HCT116 (cell line): ENCODE measurements at regions not wholly inside any gene's neighbourhood (a gene's known extent, or its start where the extent isn't known, plus 50 kb on each side); places are given as distances from the start of the nearest gene placed in this dataset.

Experiments used
- ATAC-seq: fragments of 200-7000 bp; cut with Tn5 transposase; 2 replicates; pipeline ENCODE4 v1.9.1; 2020; ENCODE audit warnings: mild to moderate bottlenecking, moderate library complexity
- BruUV-seq: library from RNA; stranded (reverse); fragments of 400-500 nt; replicated peaks from 2 replicates; lab custom pipeline; 2021; lab: Mats Ljungman, UMichigan
- CTCF ChIA-PET: fragments of 300-600 bp; sonication (Branson Sonifier 250); formaldehyde crosslinking; loops from one replicate; lab custom pipeline; 2021; ENCODE audit warnings: antibody characterized with exemption; lab: Charles Lee
- POLR2A ChIA-PET: fragments of 300-600, 350-600 bp; sonication (Branson Sonifier 250); formaldehyde crosslinking; loops from one replicate; lab custom pipeline; 2021; ENCODE audit warnings: antibody characterized with exemption; lab: Charles Lee
- RAD21 ChIA-PET, 2 experiments: fragments of 300-600 bp; sonication (Branson Sonifier 250); formaldehyde crosslinking; loops; one replicate each; lab custom pipeline; 2023; ENCODE audit warnings: low total read pairs in 2 of 2; ENCODE audit not compliant: uncharacterized antibody in 2 of 2, unreplicated experiment in 2 of 2, low non-redundant PET in 1 of 2; lab: Charles Lee
- DNase-seq: peaks from one replicate; pipeline ENCODE4 v3.0.0-alpha.2; 2010; ENCODE audit warnings: low read depth, low spot score
- H2AFZ ChIP-seq: fragments of 200-600 bp; shearing (Covaris generic), sonication (generic); 2 replicates; pipeline ENCODE4 v1.6.1; 2017; ENCODE audit warnings: low read depth, mixed run types, mixed read lengths, antibody characterized with exemption, low read length; ENCODE audit not compliant: poor library complexity, severe bottlenecking
- H3K27ac ChIP-seq: 2 replicates; pipeline ENCODE4 v1.5.1; 2012; ENCODE audit warnings: low read depth, low read length
- H3K27me3 ChIP-seq: fragments of 200-600 bp; sonication (generic); 2 replicates; pipeline ENCODE4 v1.6.1; 2016; ENCODE audit warnings: mixed run types, low read length, mixed read lengths; ENCODE audit not compliant: insufficient read depth
- H3K36me3 ChIP-seq, 2 experiments: fragments of 200-500 bp in 1 of 2; fragments of 200-600 bp in 1 of 2; sonication (Bioruptor generic) in 1 of 2; sonication (generic) in 1 of 2; 2 replicates each; pipeline versions ENCODE4 v1.5.1 to v1.6.1; 2014 to 2016; ENCODE audit warnings: low read length in 2 of 2, inconsistent platforms in 1 of 2, mixed read lengths in 1 of 2, mixed run types in 1 of 2; ENCODE audit not compliant: insufficient read depth in 2 of 2, control insufficient read depth in 1 of 2
- H3K4me1 ChIP-seq, 2 experiments: fragments of 200-600 bp in 1 of 2; sonication (generic) in 1 of 2; 2 replicates each; pipeline versions ENCODE4 v1.5.1 to v1.6.1; 2012 to 2017; ENCODE audit warnings: low read length in 2 of 2, inconsistent platforms in 1 of 2, mild to moderate bottlenecking in 1 of 2, mixed read lengths in 1 of 2, mixed run types in 1 of 2, moderate library complexity in 1 of 2; ENCODE audit not compliant: insufficient read depth in 2 of 2, control insufficient read depth in 1 of 2
- H3K4me2 ChIP-seq: fragments of 200-600 bp; sonication (generic); 2 replicates; pipeline ENCODE4 v1.6.1; 2017; ENCODE audit warnings: mixed run types, low read length, mixed read lengths
- H3K4me3 ChIP-seq, 2 experiments: fragments of 200-600 bp in 1 of 2; sonication (generic) in 1 of 2; replicated peaks in 1 of 2; 2 replicates each; pipeline ENCODE4 v1.5.1; 2011 to 2016; ENCODE audit warnings: low read length in 2 of 2, control low read depth in 1 of 2, low read depth in 1 of 2, mild to moderate bottlenecking in 1 of 2, mixed read lengths in 1 of 2, mixed run types in 1 of 2
- H3K79me2 ChIP-seq: fragments of 200-600 bp; sonication (generic); 2 replicates; pipeline ENCODE4 v1.6.1; 2017; ENCODE audit warnings: mild to moderate bottlenecking, mixed run types, low read length, moderate library complexity, mixed read lengths; ENCODE audit not compliant: insufficient read depth
- H3K9ac ChIP-seq: fragments of 200-600 bp; sonication (generic); 2 replicates; pipeline ENCODE4 v1.6.1; 2016; ENCODE audit warnings: low read length, mixed read lengths
- H3K9me2 ChIP-seq: fragments of 200-600 bp; sonication (generic), shearing (Covaris generic); 2 replicates; pipeline ENCODE4 v1.6.1; 2017; ENCODE audit warnings: mixed run types, mild to moderate bottlenecking, moderate library complexity; ENCODE audit not compliant: insufficient read depth
- H3K9me3 ChIP-seq, 2 experiments: fragments of 200-500 bp in 1 of 2; fragments of 200-600 bp in 1 of 2; sonication (Bioruptor generic) in 1 of 2; sonication (generic) in 1 of 2; 2 replicates each; pipeline ENCODE4 v1.6.1; 2014 to 2017; ENCODE audit warnings: low read length in 2 of 2, mixed read lengths in 2 of 2, inconsistent platforms in 1 of 2, low read depth in 1 of 2, mild to moderate bottlenecking in 1 of 2, mixed run types in 1 of 2, moderate library complexity in 1 of 2; ENCODE audit not compliant: control insufficient read depth in 1 of 2, insufficient read depth in 1 of 2
- H4K20me1 ChIP-seq: fragments of 200-600 bp; sonication (generic), shearing (Covaris generic); 2 replicates; pipeline ENCODE4 v1.6.1; 2017; ENCODE audit warnings: mixed run types, mild to moderate bottlenecking, moderate library complexity; ENCODE audit not compliant: insufficient read depth
- ATF3 ChIP-seq: IDR thresholded peaks from 2 replicates; pipeline ENCODE4 v1.6.1; 2012
- CEBPB ChIP-seq: IDR thresholded peaks from 2 replicates; pipeline ENCODE4 v1.6.1; 2012; ENCODE audit warnings: low read depth
- EZH2phosphoT487 ChIP-seq: fragments of 200-600 bp; IDR thresholded peaks from 2 replicates; pipeline ENCODE4 v1.6.1; 2018; ENCODE audit warnings: antibody characterized with exemption, borderline replicate concordance
- FOSL1 ChIP-seq: IDR thresholded peaks from 2 replicates; pipeline ENCODE4 v1.6.1; 2012; ENCODE audit warnings: low read depth
- JUND ChIP-seq: IDR thresholded peaks from 2 replicates; pipeline ENCODE4 v1.6.1; 2012
- POLR2A ChIP-seq: IDR thresholded peaks from 2 replicates; pipeline ENCODE4 v1.7.0; 2011; ENCODE audit warnings: borderline replicate concordance; ENCODE audit not compliant: insufficient read depth, insufficient read length; ENCODE audit errors: extremely low read depth
- REST ChIP-seq: IDR thresholded peaks from 2 replicates; pipeline ENCODE4 v1.6.1; 2012; ENCODE audit warnings: low read depth
- SIN3A ChIP-seq: IDR thresholded peaks from 2 replicates; pipeline ENCODE4 v1.6.1; 2012; ENCODE audit warnings: low read depth
- SP1 ChIP-seq: IDR thresholded peaks from 2 replicates; pipeline ENCODE4 v1.6.1; 2012; ENCODE audit warnings: low read depth
- TCF7L2 ChIP-seq: IDR thresholded peaks from 2 replicates; pipeline ENCODE4 v1.7.0; 2011; ENCODE audit warnings: borderline replicate concordance, inconsistent platforms; ENCODE audit not compliant: insufficient read depth, insufficient read length; ENCODE audit errors: extremely low read depth
- YY1 ChIP-seq: IDR thresholded peaks from 2 replicates; pipeline ENCODE4 v1.6.1; 2011; ENCODE audit warnings: low read length, low read depth, moderate library complexity, mild to moderate bottlenecking; ENCODE audit not compliant: insufficient replicate concordance; ENCODE audit errors: extremely low read depth
- ZNF274 ChIP-seq: fragments of 200-500 bp; sonication (Bioruptor generic); IDR thresholded peaks from 2 replicates; pipeline ENCODE4 v1.6.1; 2014; ENCODE audit warnings: mild to moderate bottlenecking, low read depth, low read length, inconsistent platforms
- intact Hi-C: fragments of 100-400 bp; cut with micrococcal nuclease; formaldehyde crosslinking; loops from 2 replicates; pipeline ENCODE4 v1.10.0; 2022

- TF ChIP-seq REST, result no peak
- no peak for TF ChIP-seq SP1
- TF ChIP-seq CEBPB, result no peak
Observed at GRCh38 chr3:182637350-182638110, 155.8 kb upstream of the ATP11B start (continued).

GRCh38 chr3:182644013-182644412, 149.3 kb upstream of the ATP11B start:
- Histone ChIP-seq H3K36me3 (no peaks in the 10 kb centered on the region), H3K9me3 (no peaks in the 10 kb centered on the region), H3K9ac (no peak overlapping the region), H4K20me1 (no peaks in the 10 kb centered on the region)
- BruUV-seq, result no TSS peak
- RAD21 ChIA-PET, result no interaction called here
- intact Hi-C loops, result no loop called here
- no peak for ATAC-seq
- no peak for TF ChIP-seq ZNF274
- TF ChIP-seq CEBPB, result no peak
- no peak for TF ChIP-seq REST
- TF ChIP-seq TCF7L2, result no peak
- no peak for TF ChIP-seq POLR2A
- TF ChIP-seq ATF3, result no peak
- no peak for TF ChIP-seq YY1
- no peak for TF ChIP-seq FOSL1
- no peak for TF ChIP-seq SP1
- TF ChIP-seq EZH2phosphoT487, result no peak
- TF ChIP-seq SIN3A, result no peak
- no peak for TF ChIP-seq JUND
- TF ChIP-seq, all 23 proteins: peak for 0
- no peak overlapping the region for H3K4me2 ChIP-seq
- ChIA-PET CTCF (no interaction called here), POLR2A (no interaction called here)
- no peaks in the 10 kb centered on the region for H3K4me1 ChIP-seq
- H3K4me3 ChIP-seq, result no peak overlapping the region
- H3K79me2 ChIP-seq, result no peaks in the 10 kb centered on the region
- H3K27ac ChIP-seq, result no peak overlapping the region
- no peak overlapping the region for H2AFZ ChIP-seq
- no peaks in the 10 kb centered on the region for H3K9me2 ChIP-seq
- no peaks in the 10 kb centered on the region for H3K27me3 ChIP-seq
- DNase-seq, result no peak
